Brain microvascular endothelial cell (primary cell): ENCODE measurements at regions not wholly inside any gene's neighbourhood (a gene's known extent, or its start where the extent isn't known, plus 50 kb on each side); places are given as distances from the start of the nearest gene placed in this dataset.

Source experiments
- DNase-seq: peaks from one replicate; pipeline ENCODE4 v3.0.0-alpha.2; 2020
- H3K27ac ChIP-seq: fragments of 250-450 bp; sonication (Bioruptor Pico); 2 replicates; pipeline ENCODE4 v1.5.1; 2020; ENCODE audit warnings: mild to moderate bottlenecking, moderate library complexity
- H3K27me3 ChIP-seq: fragments of 250-450 bp; sonication (Bioruptor Pico); replicated peaks from 2 replicates; pipeline ENCODE4 v1.5.1; 2020; ENCODE audit warnings: mild to moderate bottlenecking
- H3K36me3 ChIP-seq: fragments of 250-450 bp; sonication (Bioruptor Pico); replicated peaks from 2 replicates; pipeline ENCODE4 v1.5.1; 2020; ENCODE audit warnings: mild to moderate bottlenecking
- H3K4me3 ChIP-seq: 2 replicates; pipeline ENCODE4 v1.5.1; 2011; ENCODE audit warnings: low read depth, mild to moderate bottlenecking, control low read depth, low read length, moderate library complexity
- CTCF ChIP-seq: IDR thresholded peaks from 2 replicates; pipeline ENCODE4 v1.5.1; 2011; ENCODE audit warnings: low read depth, mild to moderate bottlenecking, moderate library complexity, low read length, control low read depth, inconsistent platforms; ENCODE audit errors: missing control alignments
- in situ Hi-C: cut with HindIII; loops from 2 replicates; pipeline ENCODE4 v1.10.0; 2017; ENCODE audit warnings: low sequenced_read_pairs, low pct_ligation_motif_present

- H3K27ac ChIP-seq, result no peak overlapping the region
- H3K27me3 ChIP-seq, result no peaks in the 10 kb centered on the region
- H3K4me3 ChIP-seq, result no peak overlapping the region
- TF ChIP-seq CTCF, result no peak
- in situ Hi-C loops, result no loop called here
- DNase-seq, result no peak
- H3K36me3 ChIP-seq, result no peaks in the 10 kb centered on the region
Measured at GRCh38 chr2:64400105-64400728, 53.7 kb upstream of the LGALSL start.

DNA sequence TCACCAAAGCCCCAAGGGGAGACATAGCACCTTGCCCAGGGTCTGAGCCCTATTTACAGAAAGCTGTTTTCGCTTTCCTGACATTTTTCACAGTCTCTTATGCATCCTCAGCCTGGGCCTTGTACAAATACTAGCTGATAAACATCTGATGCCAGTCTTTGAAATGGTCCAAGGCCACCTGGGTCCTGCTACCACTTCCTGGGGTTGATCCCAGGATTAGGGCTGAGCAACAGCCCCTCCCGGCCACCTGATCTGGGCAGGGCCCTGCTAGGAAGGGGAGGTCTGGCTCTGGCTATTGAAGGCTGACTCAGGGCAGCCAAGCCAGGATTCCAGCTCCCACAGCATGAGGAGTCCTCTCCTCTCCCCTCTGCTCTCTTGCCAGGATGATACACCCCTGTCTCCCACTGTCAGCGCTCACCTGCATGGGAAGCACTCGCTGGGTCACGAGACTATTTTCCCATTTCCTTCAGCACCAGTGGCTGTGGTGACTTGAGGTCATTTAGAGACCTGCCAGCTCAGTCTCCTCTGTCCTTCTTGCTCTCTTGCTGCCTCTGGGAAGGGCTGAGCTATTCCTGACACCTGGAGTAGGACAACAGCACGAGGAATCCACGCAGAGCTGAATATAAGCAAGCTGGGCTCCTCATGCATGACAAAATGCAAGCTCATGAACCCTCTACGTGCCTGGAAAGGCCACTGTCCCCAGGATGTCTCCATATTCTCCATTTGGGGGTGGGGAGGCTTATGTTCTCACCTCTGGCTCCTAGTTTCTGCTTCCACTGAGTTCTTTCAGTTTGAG lies 53.0 kb upstream of the LGALSL start:
- Histone ChIP-seq H3K27me3 (no peaks in the 10 kb centered on the region), H3K36me3 (no peaks in the 10 kb centered on the region), H3K27ac (no peak overlapping the region), H3K4me3 (no peak overlapping the region)
- TF ChIP-seq CTCF, result no peak
- in situ Hi-C loops, result no loop called here
- no peak for DNase-seq

GRCh38 chr2:64401529-64401880 lies 52.5 kb upstream of the LGALSL start:
- Histone ChIP-seq H3K36me3 (no peaks in the 10 kb centered on the region), H3K27me3 (no peaks in the 10 kb centered on the region), H3K4me3 (no peak overlapping the region), H3K27ac (no peak overlapping the region)
- in situ Hi-C loops, result no loop called here
- no peak for TF ChIP-seq CTCF
- DNase-seq, result no peak

DNA sequence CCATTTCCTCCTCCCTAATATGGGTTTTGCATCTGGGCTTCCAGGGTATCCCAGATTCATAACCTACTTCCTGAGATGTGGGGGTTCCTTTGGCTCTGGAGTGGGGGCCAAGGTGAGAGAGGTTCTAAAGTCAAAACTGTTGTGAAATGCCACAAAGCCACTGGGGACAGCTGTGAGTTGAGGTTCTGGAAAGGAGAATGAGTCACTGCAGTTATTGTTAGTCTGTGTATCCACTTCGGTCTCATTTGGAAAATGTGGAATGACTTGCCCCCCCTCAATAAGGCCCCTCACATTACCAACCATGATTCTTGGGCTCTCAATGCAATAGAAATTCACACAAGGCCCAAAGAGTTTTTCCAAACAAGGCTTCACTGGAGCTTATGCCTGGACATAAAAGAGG lies 51.1 kb upstream of the LGALSL start:
- in situ Hi-C loops, result no loop called here

DNA sequence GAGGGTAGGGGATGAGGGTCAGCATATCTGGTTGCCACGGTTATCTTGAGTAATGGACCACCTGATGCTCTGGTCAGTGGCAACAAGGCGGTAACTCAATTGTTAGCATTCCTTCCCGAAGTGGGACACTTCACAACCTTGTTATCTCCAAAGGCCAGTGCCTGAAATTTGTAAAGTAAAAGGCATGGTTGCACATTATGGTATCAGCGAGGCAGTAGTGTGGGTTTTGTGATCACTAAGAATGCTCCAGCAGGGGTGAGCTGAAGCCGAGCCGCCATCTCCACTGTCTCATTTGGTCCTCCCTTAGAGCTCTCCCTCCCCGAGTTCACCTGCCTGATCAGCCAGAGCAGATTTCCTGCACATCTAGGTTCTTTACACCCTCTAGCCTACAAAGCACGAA lies 50.5 kb upstream of the LGALSL start:
- no peak for DNase-seq
- no peak for TF ChIP-seq CTCF
- Histone ChIP-seq H3K36me3 (no peaks in the 10 kb centered on the region), H3K4me3 (no peak overlapping the region), H3K27ac (no peak overlapping the region), H3K27me3 (no peaks in the 10 kb centered on the region)
- in situ Hi-C loops, result no loop called here

More for the DNA sequence above, 51.1 kb upstream of the LGALSL start:
- Histone ChIP-seq H3K27ac (no peak overlapping the region), H3K4me3 (no peak overlapping the region), H3K27me3 (no peaks in the 10 kb centered on the region), H3K36me3 (no peaks in the 10 kb centered on the region)
- DNase-seq, result peak; percentile 32
- TF ChIP-seq CTCF, result peak; percentile 29
